Caco-2 (cell line): ENCODE measurements at regions not wholly inside any gene's neighbourhood (a gene's known extent, or its start where the extent isn't known, plus 50 kb on each side); places are given as distances from the start of the nearest gene placed in this dataset.

Experiments
- BruUV-seq: library from RNA; stranded (reverse); fragments of 400-500 nt; replicated peaks from 2 replicates; lab custom pipeline; 2021; lab: Mats Ljungman, UMichigan
- CTCF ChIA-PET: fragments of 300-600 bp; sonication (Branson Sonifier 250); formaldehyde crosslinking; loops from one replicate; lab custom pipeline; 2022; ENCODE audit warnings: antibody characterized with exemption; lab: Charles Lee
- POLR2A ChIA-PET: fragments of 300-600 bp; sonication (Branson Sonifier 250); formaldehyde crosslinking; loops from one replicate; lab custom pipeline; 2022; ENCODE audit warnings: antibody characterized with exemption; lab: Charles Lee
- DNase-seq, 2 experiments: peaks; one replicate each; pipeline versions ENCODE4 v3.0.0 to v3.0.0-alpha.2; 2020 to 2022
- H3K27me3 ChIP-seq: replicated peaks from 2 replicates; pipeline ENCODE4 v1.6.0; 2011; ENCODE audit warnings: low read length; ENCODE audit not compliant: control insufficient read depth, insufficient read depth
- H3K36me3 ChIP-seq: 2 replicates; pipeline ENCODE4 v1.5.1; 2011; ENCODE audit warnings: low read length; ENCODE audit not compliant: control insufficient read depth, insufficient read depth
- H3K4me1 ChIP-seq: fragments of 250-450 bp; sonication (Bioruptor Pico); 2 replicates; pipeline ENCODE4 v1.5.1; 2020; ENCODE audit warnings: mild to moderate bottlenecking
- H3K4me3 ChIP-seq: 2 replicates; pipeline ENCODE4 v1.5.1; 2011; ENCODE audit warnings: low read depth, mild to moderate bottlenecking, control low read depth, low read length
- H3K9me3 ChIP-seq: fragments of 250-450 bp; sonication (Bioruptor Pico); 2 replicates; pipeline ENCODE4 v1.5.1; 2020; ENCODE audit warnings: mild to moderate bottlenecking, moderate library complexity
- H3K27ac Mint-ChIP-seq: one replicate; pipeline ENCODE4 v1.8.0; 2022; ENCODE audit warnings: mixed read lengths; ENCODE audit not compliant: unreplicated experiment
- H3K27me3 Mint-ChIP-seq: one replicate; pipeline ENCODE4 v1.8.0; 2022; ENCODE audit warnings: mixed read lengths; ENCODE audit not compliant: insufficient read depth, unreplicated experiment
- H3K36me3 Mint-ChIP-seq: one replicate; pipeline ENCODE4 v1.8.0; 2022; ENCODE audit warnings: mild to moderate bottlenecking, mixed read lengths; ENCODE audit not compliant: insufficient read depth, unreplicated experiment
- H3K4me1 Mint-ChIP-seq: one replicate; pipeline ENCODE4 v1.8.0; 2022; ENCODE audit warnings: low read depth, mixed read lengths; ENCODE audit not compliant: unreplicated experiment
- H3K4me3 Mint-ChIP-seq: one replicate; pipeline ENCODE4 v1.8.0; 2022; ENCODE audit warnings: mild to moderate bottlenecking, moderate library complexity, mixed read lengths; ENCODE audit not compliant: unreplicated experiment
- H3K9me3 Mint-ChIP-seq: one replicate; pipeline ENCODE4 v1.8.0; 2022; ENCODE audit warnings: mixed read lengths; ENCODE audit not compliant: unreplicated experiment
- intact Hi-C: fragments of 100-400 bp; cut with micrococcal nuclease; formaldehyde crosslinking; loops from one replicate; pipeline ENCODE4 v1.10.0; 2022; ENCODE audit not compliant: unreplicated experiment
- TF ChIP-seq, protein P1 (sequence below), 2 experiments: fragments of 200-600 bp in 1 of 2; IDR thresholded peaks; 1 replicate in 1 of 2; 2 replicates in 1 of 2; pipeline versions ENCODE4 v1.5.1 to v1.8.0; 2011 to 2022; ENCODE audit warnings: antibody characterized with exemption in 1 of 2, control low read depth in 1 of 2, inconsistent platforms in 1 of 2, low read depth in 1 of 2, low read length in 1 of 2, mild to moderate bottlenecking in 1 of 2, moderate library complexity in 1 of 2; ENCODE audit not compliant: insufficient read depth in 1 of 2, severe bottlenecking in 1 of 2, unreplicated experiment in 1 of 2

DNA sequence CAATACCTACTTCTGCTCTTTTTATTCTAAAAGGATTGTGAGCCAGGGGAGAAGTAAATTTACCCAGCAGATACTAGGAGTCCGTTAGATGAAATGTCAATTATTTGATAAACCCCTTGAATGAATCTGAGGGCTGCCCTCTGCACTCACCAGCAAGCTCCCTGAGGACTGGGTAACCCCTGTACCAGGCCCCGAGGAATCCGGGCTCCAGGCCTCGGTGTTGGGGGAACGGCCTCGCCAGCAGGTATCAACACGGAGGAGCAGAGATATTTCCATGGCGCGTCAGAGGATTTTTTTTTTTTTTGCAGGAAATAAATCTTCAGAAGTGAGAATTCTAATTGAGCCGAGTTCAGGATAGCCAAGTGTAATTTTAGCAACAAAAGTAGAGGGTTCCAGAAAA, 1408.8 kb downstream of the BRD1 start:
- CTCF ChIA-PET, result no interaction called here
- TF ChIP-seq, protein P1, sequence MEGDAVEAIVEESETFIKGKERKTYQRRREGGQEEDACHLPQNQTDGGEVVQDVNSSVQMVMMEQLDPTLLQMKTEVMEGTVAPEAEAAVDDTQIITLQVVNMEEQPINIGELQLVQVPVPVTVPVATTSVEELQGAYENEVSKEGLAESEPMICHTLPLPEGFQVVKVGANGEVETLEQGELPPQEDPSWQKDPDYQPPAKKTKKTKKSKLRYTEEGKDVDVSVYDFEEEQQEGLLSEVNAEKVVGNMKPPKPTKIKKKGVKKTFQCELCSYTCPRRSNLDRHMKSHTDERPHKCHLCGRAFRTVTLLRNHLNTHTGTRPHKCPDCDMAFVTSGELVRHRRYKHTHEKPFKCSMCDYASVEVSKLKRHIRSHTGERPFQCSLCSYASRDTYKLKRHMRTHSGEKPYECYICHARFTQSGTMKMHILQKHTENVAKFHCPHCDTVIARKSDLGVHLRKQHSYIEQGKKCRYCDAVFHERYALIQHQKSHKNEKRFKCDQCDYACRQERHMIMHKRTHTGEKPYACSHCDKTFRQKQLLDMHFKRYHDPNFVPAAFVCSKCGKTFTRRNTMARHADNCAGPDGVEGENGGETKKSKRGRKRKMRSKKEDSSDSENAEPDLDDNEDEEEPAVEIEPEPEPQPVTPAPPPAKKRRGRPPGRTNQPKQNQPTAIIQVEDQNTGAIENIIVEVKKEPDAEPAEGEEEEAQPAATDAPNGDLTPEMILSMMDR (IDR thresholded peaks at IDR 0.05; ENCODE audit: insufficient read depth in 1 of 2, low read depth in 1 of 2, low read length in 1 of 2, severe bottlenecking in 1 of 2, unreplicated experiment in 1 of 2), result no peak
- Mint-ChIP-seq H3K36me3 (no peaks in the 10 kb centered on the region), H3K4me3 (no peak overlapping the region), H3K9me3 (no peaks in the 10 kb centered on the region), H3K27ac (no peak overlapping the region), H3K4me1 (no peaks in the 10 kb centered on the region), H3K27me3 (peaks cover 14% of the 10 kb centered on the region)
- POLR2A ChIA-PET, result no interaction called here
- H3K4me1 ChIP-seq, result no peaks in the 10 kb centered on the region
- intact Hi-C loops, result no loop called here
- no peaks in the 10 kb centered on the region for H3K36me3 ChIP-seq
- no peak for DNase-seq
- no TSS peak for BruUV-seq
- no peak overlapping the region for H3K4me3 ChIP-seq
- no peaks in the 10 kb centered on the region for H3K9me3 ChIP-seq
- no peaks in the 10 kb centered on the region for H3K27me3 ChIP-seq

- POLR2A ChIA-PET, result no interaction called here
- intact Hi-C loops, result no loop called here
- no peaks in the 10 kb centered on the region for H3K9me3 Mint-ChIP-seq
- BruUV-seq, result no TSS peak
- H3K4me3 ChIP-seq, result no peak overlapping the region
- no peaks in the 10 kb centered on the region for H3K9me3 ChIP-seq
- H3K4me3 Mint-ChIP-seq, result no peak overlapping the region
- no peak overlapping the region for H3K27ac Mint-ChIP-seq
- TF ChIP-seq, protein P1 (IDR thresholded peaks at IDR 0.05; ENCODE audit: insufficient read depth in 1 of 2, low read depth in 1 of 2, low read length in 1 of 2, severe bottlenecking in 1 of 2, unreplicated experiment in 1 of 2), result no peak
- CTCF ChIA-PET, result no interaction called here
- H3K4me1 ChIP-seq, result no peaks in the 10 kb centered on the region
- H3K36me3 ChIP-seq, result no peaks in the 10 kb centered on the region
- no peaks in the 10 kb centered on the region for H3K27me3 ChIP-seq
- peaks cover 13% of the 10 kb centered on the region for H3K27me3 Mint-ChIP-seq
- no peak for DNase-seq
- H3K36me3 Mint-ChIP-seq, result no peaks in the 10 kb centered on the region
- H3K4me1 Mint-ChIP-seq, result no peaks in the 10 kb centered on the region
Measured at GRCh38 chr22:48417225-48418070, 1410.2 kb downstream of the BRD1 start.

DNA sequence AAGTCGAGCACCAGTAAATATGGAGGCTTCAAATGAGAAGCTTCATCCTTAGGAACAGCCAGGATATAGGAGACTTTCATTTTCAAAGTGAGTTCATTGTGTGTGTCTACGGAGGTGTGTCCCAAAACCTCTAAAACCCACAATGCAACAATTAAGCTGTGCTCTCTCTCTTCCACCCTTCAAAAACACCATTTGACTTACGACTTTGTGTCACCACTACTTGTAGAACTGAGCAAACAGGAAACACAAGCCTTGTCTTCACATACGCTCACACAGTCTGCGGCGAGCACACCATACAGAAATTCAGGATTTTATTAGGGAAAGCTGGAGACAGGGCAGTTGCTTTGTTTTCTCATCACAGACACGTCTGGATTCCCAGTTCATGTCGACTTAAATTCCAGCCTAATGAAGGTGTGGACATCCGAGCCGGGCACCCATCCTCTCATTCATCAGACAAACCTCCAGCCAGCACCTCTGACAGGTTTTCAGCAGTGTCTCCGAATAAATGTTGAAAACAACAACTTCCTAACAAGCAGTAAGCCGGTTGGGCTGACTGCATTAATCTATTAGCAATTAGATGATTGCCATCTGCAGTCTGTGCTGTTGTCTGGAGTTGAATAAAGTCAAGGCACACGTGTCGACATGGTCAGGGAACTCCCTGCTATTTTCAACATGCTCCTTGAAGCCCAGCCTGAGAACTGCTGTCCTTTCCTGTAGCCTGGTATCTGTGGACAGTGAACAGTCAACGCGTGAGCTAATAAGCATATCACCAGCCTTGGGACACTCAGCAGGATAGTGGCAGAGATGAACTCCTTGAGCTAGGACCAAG, 1411.1 kb downstream of the BRD1 start:
- Histone ChIP-seq H3K27me3 (no peaks in the 10 kb centered on the region), H3K36me3 (no peaks in the 10 kb centered on the region), H3K4me3 (no peak overlapping the region), H3K4me1 (no peaks in the 10 kb centered on the region), H3K9me3 (no peaks in the 10 kb centered on the region)
- H3K4me1 Mint-ChIP-seq, result no peaks in the 10 kb centered on the region
- no peak overlapping the region for H3K27ac Mint-ChIP-seq
- H3K4me3 Mint-ChIP-seq, result no peak overlapping the region
- intact Hi-C loops, result no loop called here
- BruUV-seq, result no TSS peak
- TF ChIP-seq, protein P1 (IDR thresholded peaks at IDR 0.05; ENCODE audit: insufficient read depth in 1 of 2, low read depth in 1 of 2, low read length in 1 of 2, severe bottlenecking in 1 of 2, unreplicated experiment in 1 of 2), result no peak
- no peaks in the 10 kb centered on the region for H3K9me3 Mint-ChIP-seq
- ChIA-PET CTCF (no interaction called here), POLR2A (no interaction called here)
- no peak for DNase-seq
- H3K27me3 Mint-ChIP-seq, result peaks cover 10% of the 10 kb centered on the region
- H3K36me3 Mint-ChIP-seq, result no peaks in the 10 kb centered on the region
